LNCAP (cell line): ENCODE measurements at regions not wholly inside any gene's neighbourhood (a gene's known extent, or its start where the extent isn't known, plus 50 kb on each side); places are given as distances from the start of the nearest gene placed in this dataset.

Experiments
- TF ChIP-seq, protein P1 (sequence below): fragments of 450-650 bp; IDR thresholded peaks from 2 replicates; pipeline ENCODE4 v1.5.1; 2017; ENCODE audit warnings: mild to moderate bottlenecking

- TF ChIP-seq, protein P1, sequence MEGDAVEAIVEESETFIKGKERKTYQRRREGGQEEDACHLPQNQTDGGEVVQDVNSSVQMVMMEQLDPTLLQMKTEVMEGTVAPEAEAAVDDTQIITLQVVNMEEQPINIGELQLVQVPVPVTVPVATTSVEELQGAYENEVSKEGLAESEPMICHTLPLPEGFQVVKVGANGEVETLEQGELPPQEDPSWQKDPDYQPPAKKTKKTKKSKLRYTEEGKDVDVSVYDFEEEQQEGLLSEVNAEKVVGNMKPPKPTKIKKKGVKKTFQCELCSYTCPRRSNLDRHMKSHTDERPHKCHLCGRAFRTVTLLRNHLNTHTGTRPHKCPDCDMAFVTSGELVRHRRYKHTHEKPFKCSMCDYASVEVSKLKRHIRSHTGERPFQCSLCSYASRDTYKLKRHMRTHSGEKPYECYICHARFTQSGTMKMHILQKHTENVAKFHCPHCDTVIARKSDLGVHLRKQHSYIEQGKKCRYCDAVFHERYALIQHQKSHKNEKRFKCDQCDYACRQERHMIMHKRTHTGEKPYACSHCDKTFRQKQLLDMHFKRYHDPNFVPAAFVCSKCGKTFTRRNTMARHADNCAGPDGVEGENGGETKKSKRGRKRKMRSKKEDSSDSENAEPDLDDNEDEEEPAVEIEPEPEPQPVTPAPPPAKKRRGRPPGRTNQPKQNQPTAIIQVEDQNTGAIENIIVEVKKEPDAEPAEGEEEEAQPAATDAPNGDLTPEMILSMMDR = no peak
Observed at GRCh38 chr3:27923349-27924068, 201.4 kb upstream of the EOMES start.

DNA sequence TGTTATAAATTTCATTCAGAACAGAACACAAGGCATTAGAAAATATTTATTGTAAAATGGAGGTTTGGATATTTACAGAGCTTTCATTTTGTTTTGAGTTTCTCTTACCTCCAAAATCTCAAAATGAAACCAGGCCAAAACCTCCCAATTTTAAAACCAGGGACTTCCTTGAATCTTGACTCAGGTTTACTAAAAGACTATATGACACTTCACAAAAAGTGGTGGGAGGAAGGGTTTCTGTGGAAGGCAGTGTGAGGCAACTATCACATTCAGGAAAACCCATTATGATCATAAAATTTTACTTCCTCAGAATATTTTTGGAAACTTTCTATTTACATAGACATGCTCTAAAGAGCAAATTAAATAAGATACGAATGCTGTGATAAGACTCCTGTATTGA lies 205.8 kb upstream of the EOMES start:
- TF ChIP-seq, protein P1 = no peak

GRCh38 chr3:27930052-27930602 lies 208.0 kb upstream of the EOMES start:
- TF ChIP-seq, protein P1 = no peak

DNA sequence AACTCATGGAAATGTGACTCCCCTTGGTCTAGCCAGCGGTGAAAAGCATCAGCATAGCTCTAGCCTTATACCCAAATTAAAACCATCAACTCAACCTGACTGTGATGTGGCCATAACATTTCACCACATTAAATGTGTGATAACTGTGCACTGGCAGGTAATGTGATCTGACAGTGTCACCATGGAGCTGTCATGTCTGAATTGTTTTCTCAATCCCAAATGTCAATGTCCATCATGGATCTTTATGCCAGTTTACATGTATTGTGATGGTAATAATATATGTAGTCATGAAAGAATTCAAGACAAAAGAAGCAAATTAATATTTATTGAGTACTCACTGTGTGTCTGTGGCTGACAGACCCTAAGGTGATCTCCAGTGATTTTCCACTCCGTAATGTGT lies 213.4 kb upstream of the EOMES start:
- TF ChIP-seq, protein P1 = no peak

DNA sequence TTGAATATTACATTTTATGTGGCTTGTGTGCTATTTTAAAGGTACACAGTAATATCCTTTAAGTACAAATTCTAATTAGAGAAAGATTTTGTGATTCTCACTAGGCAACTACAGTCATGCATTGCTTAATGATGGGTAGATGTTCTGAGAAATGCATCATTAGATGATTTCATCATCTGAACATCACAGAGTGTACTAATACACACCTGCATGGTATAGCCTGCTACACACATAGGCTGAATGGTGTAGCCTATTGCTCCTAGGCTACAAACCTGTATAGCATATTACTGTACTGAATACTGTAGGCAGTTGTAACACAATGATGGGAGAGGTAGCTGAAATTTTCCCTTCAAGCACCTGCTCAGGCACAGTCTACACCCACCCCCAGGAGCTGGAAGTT lies 217.4 kb upstream of the EOMES start:
- TF ChIP-seq, protein P1 = no peak

DNA sequence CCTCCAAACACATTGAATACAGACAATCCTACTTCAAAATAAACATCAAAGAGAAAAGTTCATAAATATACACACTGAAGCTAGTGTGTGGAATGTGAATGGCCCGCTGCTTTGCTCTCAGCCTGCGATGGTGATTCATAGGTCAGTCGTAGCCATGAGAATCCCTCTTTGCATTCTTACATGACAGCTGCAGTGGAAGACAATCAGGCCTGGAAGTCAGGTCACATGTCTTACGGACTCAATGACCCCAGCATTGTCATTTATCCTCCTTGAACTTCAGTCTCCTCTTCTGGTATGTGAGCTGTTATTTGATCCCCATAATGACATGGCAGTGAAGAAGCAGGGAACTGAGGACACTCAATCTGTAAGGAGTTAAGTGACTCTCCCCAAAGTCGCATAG lies 217.8 kb upstream of the EOMES start:
- TF ChIP-seq, protein P1 = no peak

DNA sequence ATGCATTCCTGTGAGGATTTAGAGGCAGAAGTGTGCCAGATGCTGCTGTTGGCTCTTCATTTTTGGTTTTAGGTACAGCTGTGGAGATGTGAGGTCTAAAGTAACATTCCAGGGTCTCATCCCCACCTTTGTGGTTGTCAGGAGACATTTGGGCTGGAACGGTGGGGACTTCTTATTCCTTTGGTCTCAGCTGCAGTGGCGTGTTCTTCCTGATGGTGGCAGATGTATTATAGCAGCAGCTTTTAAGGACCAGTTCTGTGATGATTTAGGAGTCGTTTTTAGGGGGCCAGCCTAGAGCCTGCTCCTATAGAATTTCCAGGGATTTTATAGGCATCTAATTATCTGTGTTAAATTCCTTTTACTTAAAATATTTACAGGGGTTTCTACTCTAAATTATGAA lies 221.0 kb upstream of the EOMES start:
- TF ChIP-seq, protein P1 = peak; percentile 45

DNA sequence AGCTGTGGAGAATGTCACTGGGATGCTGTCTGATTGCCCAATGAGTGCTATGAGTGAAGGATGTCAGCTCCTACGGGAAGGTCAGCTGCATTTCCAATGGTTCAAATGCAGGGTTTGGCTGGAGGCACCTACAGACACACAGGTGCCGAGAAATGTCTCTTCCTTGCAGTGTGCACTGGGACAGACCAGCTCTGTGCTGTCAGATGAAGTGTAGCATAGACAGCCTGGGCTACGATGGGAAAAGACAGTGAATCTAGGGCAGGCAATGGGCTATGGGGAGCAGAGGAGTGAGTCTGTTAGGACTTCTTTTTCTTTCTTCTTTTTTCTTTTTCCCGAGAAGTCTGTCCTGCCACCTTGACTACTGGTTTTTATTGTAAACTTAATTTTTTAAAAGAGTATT lies 223.1 kb upstream of the EOMES start:
- TF ChIP-seq, protein P1 = no peak
